HL-60 (cell line): ENCODE measurements at regions not wholly inside any gene's neighbourhood (a gene's known extent, or its start where the extent isn't known, plus 50 kb on each side); places are given as distances from the start of the nearest gene placed in this dataset.

Source experiments
- DNase-seq, 2 experiments: peaks; one replicate each; pipeline ENCODE4 v3.0.0-alpha.2; 2010 to 2020; ENCODE audit warnings: low read depth in 1 of 2, low spot score in 1 of 2
- H3K27ac ChIP-seq: fragments of 250-450 bp; sonication (Bioruptor Pico); replicated peaks from 2 replicates; pipeline ENCODE4 v1.5.1; 2020; ENCODE audit warnings: mild to moderate bottlenecking, moderate library complexity
- H3K27me3 ChIP-seq: fragments of 250-450 bp; sonication (Bioruptor Pico); 2 replicates; pipeline ENCODE4 v1.5.1; 2021; ENCODE audit warnings: mild to moderate bottlenecking, moderate library complexity; ENCODE audit not compliant: insufficient read depth, poor library complexity, severe bottlenecking
- H3K4me3 ChIP-seq: replicated peaks from 2 replicates; pipeline ENCODE4 v1.5.1; 2011; ENCODE audit warnings: mild to moderate bottlenecking, control low read depth, low read length; ENCODE audit not compliant: insufficient read depth
- CTCF ChIP-seq: IDR thresholded peaks from one replicate; pipeline ENCODE4 v1.5.1; 2011; ENCODE audit warnings: low read length, control low read depth, inconsistent platforms; ENCODE audit not compliant: insufficient read depth
- GABPA ChIP-seq: IDR thresholded peaks from 2 replicates; pipeline ENCODE4 v1.6.1; 2012; ENCODE audit warnings: low read depth
- POLR2AphosphoS5 ChIP-seq: IDR thresholded peaks from 2 replicates; pipeline ENCODE4 v1.6.1; 2012; ENCODE audit warnings: low read depth
- REST ChIP-seq: IDR thresholded peaks from 2 replicates; pipeline ENCODE4 v1.6.1; 2012; ENCODE audit warnings: low read depth; ENCODE audit not compliant: insufficient replicate concordance
- SPI1 ChIP-seq: IDR thresholded peaks from 2 replicates; pipeline ENCODE4 v1.6.1; 2012; ENCODE audit warnings: low read depth, mild to moderate bottlenecking, borderline replicate concordance

GRCh38 chr13:22836475-22836874, 344.3 kb upstream of the SGCG start:
- no peak overlapping the region for H3K4me3 ChIP-seq
- H3K27me3 ChIP-seq = peaks cover 3% of the 10 kb centered on the region
- TF ChIP-seq REST = no peak
- no peak for TF ChIP-seq CTCF
- no peak for TF ChIP-seq SPI1
- no peak for TF ChIP-seq GABPA
- no peak for TF ChIP-seq POLR2AphosphoS5
- H3K27ac ChIP-seq = no peak overlapping the region
- no peak for DNase-seq

DNA sequence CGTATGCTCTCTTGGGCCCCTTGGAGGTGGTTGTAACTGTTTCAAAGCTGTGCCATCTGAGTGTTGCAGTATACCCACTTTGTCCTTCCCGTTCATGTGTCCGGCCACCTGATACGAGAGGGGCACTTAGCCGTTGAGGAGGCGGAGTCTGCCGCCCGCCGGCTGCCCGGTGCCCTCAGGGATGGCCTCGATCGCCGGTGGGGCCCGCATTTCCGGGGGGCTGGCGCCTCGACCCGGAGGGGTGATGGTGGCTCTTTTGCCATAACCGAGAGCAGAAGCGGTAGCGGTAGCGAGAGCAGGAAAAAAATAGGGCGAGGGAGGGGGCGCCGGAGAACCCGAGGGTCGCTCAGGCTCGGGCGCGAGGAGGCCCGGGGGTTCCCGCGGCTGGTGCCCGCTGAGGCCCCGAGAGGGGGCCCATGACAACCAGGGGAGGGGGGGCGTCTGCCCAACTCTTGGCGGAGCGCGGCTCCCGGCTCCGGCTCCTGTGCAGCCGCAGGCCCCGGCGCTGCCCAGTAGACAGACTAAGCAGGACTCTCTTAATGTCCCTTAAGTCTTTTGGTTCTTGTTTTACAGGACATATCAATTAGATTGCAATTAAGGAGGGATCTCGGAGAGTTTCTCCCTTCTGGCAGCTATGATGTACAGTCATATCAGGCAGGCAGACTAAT, 342.7 kb upstream of the SGCG start:
- Histone ChIP-seq H3K4me3 (no peak overlapping the region), H3K27ac (no peak overlapping the region), H3K27me3 (peaks cover 3% of the 10 kb centered on the region)
- DNase-seq = no peak
- no peak for TF ChIP-seq CTCF
- no peak for TF ChIP-seq GABPA
- TF ChIP-seq SPI1 = no peak
- no peak for TF ChIP-seq POLR2AphosphoS5
- TF ChIP-seq REST = no peak

DNA sequence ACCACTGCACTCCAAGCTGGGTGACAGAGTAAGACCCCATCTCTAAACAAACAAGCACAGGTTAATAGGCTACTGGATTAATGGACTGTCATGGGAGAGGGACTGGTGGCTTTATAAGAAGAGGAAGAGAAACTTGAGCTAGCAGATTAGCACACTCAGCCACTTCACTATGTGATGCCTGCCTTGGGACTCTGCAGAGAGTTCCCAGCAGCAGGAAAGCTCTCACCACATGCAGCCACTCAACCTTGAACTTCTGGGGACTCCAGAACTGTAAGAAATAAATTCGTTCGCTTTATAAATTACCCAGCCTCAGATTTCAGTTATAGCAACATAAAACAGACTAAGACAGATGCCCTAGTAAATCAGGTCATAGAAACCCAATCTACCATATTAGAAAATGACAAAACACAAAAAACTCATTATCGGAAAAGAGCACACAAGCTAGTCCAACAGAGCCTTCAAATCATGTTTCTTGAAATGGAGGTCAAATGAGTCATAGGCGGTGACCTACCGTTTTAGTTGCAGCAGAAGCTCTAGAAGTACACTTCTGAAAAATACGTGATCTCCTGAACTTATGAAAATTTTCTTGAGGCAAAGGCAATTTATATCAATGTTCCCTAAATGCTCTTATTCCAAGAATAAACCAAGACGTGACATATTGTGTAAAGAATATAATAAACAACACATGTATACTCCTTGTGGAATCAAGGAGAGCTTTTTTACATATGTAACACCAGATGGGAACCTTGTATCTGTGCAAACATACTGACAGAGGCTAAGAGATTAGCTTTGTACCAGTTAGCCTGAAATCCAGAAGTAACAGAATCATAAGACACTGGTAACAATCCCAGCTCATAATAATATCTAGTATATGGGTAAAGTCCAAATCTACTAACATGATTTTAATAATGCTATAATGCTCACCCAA, 340.9 kb upstream of the SGCG start:
- Histone ChIP-seq H3K4me3 (no peak overlapping the region), H3K27ac (no peak overlapping the region), H3K27me3 (peaks cover 3% of the 10 kb centered on the region)
- DNase-seq = no peak
- TF ChIP-seq SPI1 (no peak), CTCF (no peak), REST (no peak), POLR2AphosphoS5 (no peak), GABPA (no peak)
